Kidney (tissue), 13 donors: ENCODE measurements at regions not wholly inside any gene's neighbourhood (a gene's known extent, or its start where the extent isn't known, plus 50 kb on each side); places are given as distances from the start of the nearest gene placed in this dataset.

ENCODE experiments used
- DNase-seq, 5 donors: peaks; one replicate each; pipeline ENCODE4 v3.0.0-alpha.2; 2013 to 2020
- FAIRE-seq: peaks from 2 replicates; lab custom pipeline; 2012; peaks lifted over from hg19 to GRCh38; lab: Jason Lieb, UNC
- H3K27ac ChIP-seq, 2 donors: one replicate each; pipeline ENCODE4 v1.7.0; 2013; ENCODE audit warnings: low read depth in 2 of 2, low read length in 2 of 2, inconsistent platforms in 1 of 2
- H3K27me3 ChIP-seq: one replicate; pipeline ENCODE4 v1.7.1; 2013; ENCODE audit warnings: low read length, inconsistent platforms; ENCODE audit not compliant: control insufficient read depth, insufficient read depth
- H3K36me3 ChIP-seq, 3 donors: one replicate each; pipeline versions ENCODE4 v1.7.0 to v1.7.1; 2013; ENCODE audit warnings: low read length in 3 of 3, control low read depth in 1 of 3, inconsistent platforms in 1 of 3; ENCODE audit not compliant: insufficient read depth in 3 of 3, control insufficient read depth in 2 of 3
- H3K4me1 ChIP-seq, 3 donors: one replicate each; pipeline versions ENCODE4 v1.7.0 to v1.7.1; 2013; ENCODE audit warnings: low read length in 3 of 3, inconsistent platforms in 1 of 3, low read depth in 1 of 3; ENCODE audit not compliant: control insufficient read depth in 2 of 3, insufficient read depth in 2 of 3
- H3K4me3 ChIP-seq, 3 donors: one replicate each; pipeline versions ENCODE4 v1.7.0 to v1.8.1; 2013; ENCODE audit warnings: low read length in 3 of 3, control low read depth in 1 of 3, inconsistent platforms in 1 of 3
- H3K9ac ChIP-seq, 3 donors: one replicate each; pipeline versions ENCODE4 v1.7.0 to v1.7.1; 2013; ENCODE audit warnings: low read length in 3 of 3, control low read depth in 1 of 3, inconsistent platforms in 1 of 3
- H3K9me3 ChIP-seq, 3 donors: one replicate each; pipeline versions ENCODE4 v1.7.0 to v1.7.1; 2013; ENCODE audit warnings: low read length in 3 of 3, control low read depth in 1 of 3, inconsistent platforms in 1 of 3; ENCODE audit not compliant: control insufficient read depth in 2 of 3, insufficient read depth in 1 of 3
- intact Hi-C: fragments of 100-400 bp; cut with DNase I; formaldehyde crosslinking; loops from one replicate; pipeline ENCODE4 v1.11.1; 2022
- TF ChIP-seq, protein P1 (sequence below): IDR thresholded peaks from 3 replicates; pipeline ENCODE4 v1.5.1; 2012; ENCODE audit warnings: mild to moderate bottlenecking, moderate library complexity, borderline replicate concordance; ENCODE audit not compliant: insufficient read depth; ENCODE audit errors: extremely low read depth
- donor health status: control.
- donor health status: control.
- donor health status: control.
- donor health status: control.
- donor health status: control.
- donor health status: DM: yes; HTN: yes; CAD: no.
- donor health status: Normal renal cell carcinoma (clear cell type).

DNA sequence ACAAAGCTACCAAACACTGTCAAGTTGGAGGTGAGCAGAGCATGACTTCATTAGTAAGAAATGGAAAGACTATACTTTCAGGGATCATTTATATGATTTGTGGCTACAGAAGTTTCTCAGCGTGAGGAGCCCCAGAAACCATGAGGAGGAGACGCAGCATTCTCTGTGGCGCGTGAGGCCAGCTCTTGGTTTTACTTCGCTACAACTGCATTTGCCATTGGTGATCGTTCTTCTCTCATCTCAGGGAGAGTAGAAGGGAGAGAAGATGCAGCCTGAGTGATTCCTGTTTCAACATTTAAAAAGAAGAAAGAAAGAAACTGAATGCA, 94.5 kb upstream of the ATP1A1 start:
- DNase-seq, result no peak
- intact Hi-C loops, result no loop called here
- no peaks in the 10 kb centered on the region for H3K4me1 ChIP-seq
- no peak overlapping the region for H3K9ac ChIP-seq
- H3K9me3 ChIP-seq, result no peaks in the 10 kb centered on the region
- H3K27ac ChIP-seq, result no peak overlapping the region
- no peak overlapping the region for H3K4me3 ChIP-seq
- no peaks in the 10 kb centered on the region for H3K36me3 ChIP-seq
- no peaks in the 10 kb centered on the region for H3K27me3 ChIP-seq
- FAIRE-seq, result no peak
- TF ChIP-seq, protein P1, sequence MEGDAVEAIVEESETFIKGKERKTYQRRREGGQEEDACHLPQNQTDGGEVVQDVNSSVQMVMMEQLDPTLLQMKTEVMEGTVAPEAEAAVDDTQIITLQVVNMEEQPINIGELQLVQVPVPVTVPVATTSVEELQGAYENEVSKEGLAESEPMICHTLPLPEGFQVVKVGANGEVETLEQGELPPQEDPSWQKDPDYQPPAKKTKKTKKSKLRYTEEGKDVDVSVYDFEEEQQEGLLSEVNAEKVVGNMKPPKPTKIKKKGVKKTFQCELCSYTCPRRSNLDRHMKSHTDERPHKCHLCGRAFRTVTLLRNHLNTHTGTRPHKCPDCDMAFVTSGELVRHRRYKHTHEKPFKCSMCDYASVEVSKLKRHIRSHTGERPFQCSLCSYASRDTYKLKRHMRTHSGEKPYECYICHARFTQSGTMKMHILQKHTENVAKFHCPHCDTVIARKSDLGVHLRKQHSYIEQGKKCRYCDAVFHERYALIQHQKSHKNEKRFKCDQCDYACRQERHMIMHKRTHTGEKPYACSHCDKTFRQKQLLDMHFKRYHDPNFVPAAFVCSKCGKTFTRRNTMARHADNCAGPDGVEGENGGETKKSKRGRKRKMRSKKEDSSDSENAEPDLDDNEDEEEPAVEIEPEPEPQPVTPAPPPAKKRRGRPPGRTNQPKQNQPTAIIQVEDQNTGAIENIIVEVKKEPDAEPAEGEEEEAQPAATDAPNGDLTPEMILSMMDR, result no peak

- Histone ChIP-seq H3K4me1 (no peaks in the 10 kb centered on the region), H3K9me3 (no peaks in the 10 kb centered on the region), H3K9ac (no peak overlapping the region), H3K4me3 (no peak overlapping the region), H3K27me3 (no peaks in the 10 kb centered on the region), H3K27ac (no peak overlapping the region), H3K36me3 (no peaks in the 10 kb centered on the region)
- DNase-seq, result no peak
- TF ChIP-seq, protein P1, result no peak
- intact Hi-C loops, result no loop called here
- FAIRE-seq, result no peak
Measured at GRCh38 chr1:116279715-116280114, 93.3 kb upstream of the ATP1A1 start.

DNA sequence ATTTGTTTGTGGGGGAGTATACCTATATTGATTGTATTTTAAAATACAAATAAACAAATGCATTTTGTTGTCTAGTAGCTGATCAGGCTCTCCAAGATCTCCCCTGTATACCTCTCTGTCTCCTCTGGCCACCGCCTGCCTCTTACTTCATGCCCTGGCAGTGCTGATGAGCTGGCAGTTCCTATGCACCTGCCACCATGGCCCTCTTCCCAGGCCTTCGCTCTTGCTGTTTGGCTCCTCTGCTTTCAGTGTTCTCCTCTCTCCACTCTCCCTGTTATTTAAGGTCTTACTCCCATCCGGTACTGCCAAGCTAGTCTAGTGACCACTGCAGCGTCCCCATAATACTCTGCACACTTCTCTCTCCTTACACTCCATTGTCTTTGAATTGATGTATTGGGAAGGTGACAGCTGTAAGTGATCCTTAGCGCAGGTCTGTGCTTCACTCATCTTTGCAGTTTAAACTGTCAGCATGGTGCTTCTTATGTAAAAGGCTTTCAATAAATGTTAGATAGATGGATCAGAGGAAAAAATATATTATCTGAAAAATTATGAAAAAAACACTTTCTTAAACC, 88.1 kb upstream of the ATP1A1 start:
- TF ChIP-seq, protein P1, result no peak

GRCh38 chr1:116286541-116286971, 86.5 kb upstream of the ATP1A1 start:
- intact Hi-C loops, result no loop called here
- no peak for FAIRE-seq
- Histone ChIP-seq H3K27ac (no peak overlapping the region), H3K9me3 (no peaks in the 10 kb centered on the region), H3K4me1 (peaks cover 0 to 11% (median 0%) of the 10 kb centered on the region in 3 donors), H3K9ac (no peak overlapping the region), H3K27me3 (no peaks in the 10 kb centered on the region), H3K4me3 (no peak overlapping the region), H3K36me3 (no peaks in the 10 kb centered on the region)
- TF ChIP-seq, protein P1, result no peak
- peak in 3 of 5 donors; percentile 24 to 42 (median 32) for DNase-seq

More for the DNA sequence above, 88.1 kb upstream of the ATP1A1 start:
- Histone ChIP-seq H3K9me3 (no peaks in the 10 kb centered on the region), H3K36me3 (no peaks in the 10 kb centered on the region), H3K4me3 (no peak overlapping the region), H3K27me3 (no peaks in the 10 kb centered on the region), H3K4me1 (peaks cover 0 to 11% (median 0%) of the 10 kb centered on the region in 3 donors), H3K9ac (no peak overlapping the region), H3K27ac (no peak overlapping the region)
- peak in 1 of 5 donors; percentile 32 for DNase-seq
- intact Hi-C loops, result no loop called here
- no peak for FAIRE-seq
